ENCODE measurements at regions not wholly inside any gene's neighbourhood (a gene's known extent, or its start where the extent isn't known, plus 50 kb on each side); places are given as distances from the start of the nearest gene placed in this dataset.

DNA sequence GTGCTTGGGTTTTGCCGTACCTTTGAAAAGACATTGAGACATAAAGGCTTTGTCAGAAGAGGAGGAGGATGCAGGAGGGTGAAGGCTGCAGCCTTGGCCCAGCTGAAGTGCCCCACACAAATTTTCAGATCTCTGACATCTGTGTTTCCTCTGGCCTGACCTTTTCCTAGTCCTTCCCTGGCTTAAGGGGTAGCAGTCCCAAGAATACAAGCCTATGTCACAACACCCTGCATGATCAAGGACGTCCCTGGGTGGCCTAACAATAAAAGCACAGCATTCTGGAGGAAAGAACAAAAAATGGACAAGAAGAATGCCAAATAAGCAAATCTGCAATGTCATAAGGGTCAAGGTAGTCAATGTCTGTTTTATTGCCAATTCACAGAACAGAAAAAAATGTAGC, 80.8 kb upstream of the FAM9C start:
- TF ChIP-seq SP1 (IDR thresholded peaks at IDR 0.05) (no peak), FOXA1 (IDR thresholded peaks at IDR 0.05) (no peak), L3MBTL2 (conservative IDR thresholded peaks at IDR 0.05) (no peak), ZNF384 (IDR thresholded peaks at IDR 0.05) (no peak), FOXM1 (IDR thresholded peaks at IDR 0.05; ENCODE audit: borderline replicate concordance) (no peak), SUZ12 (IDR thresholded peaks at IDR 0.05) (no peak), LEF1 (IDR thresholded peaks at IDR 0.05; ENCODE audit: borderline replicate concordance) (no peak), NFRKB (IDR thresholded peaks at IDR 0.05) (no peak), BHLHE40 (IDR thresholded peaks at IDR 0.05; ENCODE audit: borderline replicate concordance) (no peak), HDGF (IDR thresholded peaks at IDR 0.05; ENCODE audit: borderline replicate concordance) (no peak), ELF4 (IDR thresholded peaks at IDR 0.05) (no peak), ARNT (IDR thresholded peaks at IDR 0.05) (no peak), CTBP1 (IDR thresholded peaks at IDR 0.05; ENCODE audit: borderline replicate concordance) (no peak), TARDBP (IDR thresholded peaks at IDR 0.05) (no peak), FOXK2 (IDR thresholded peaks at IDR 0.05) (no peak)
- TF ChIP-seq, protein P1, sequence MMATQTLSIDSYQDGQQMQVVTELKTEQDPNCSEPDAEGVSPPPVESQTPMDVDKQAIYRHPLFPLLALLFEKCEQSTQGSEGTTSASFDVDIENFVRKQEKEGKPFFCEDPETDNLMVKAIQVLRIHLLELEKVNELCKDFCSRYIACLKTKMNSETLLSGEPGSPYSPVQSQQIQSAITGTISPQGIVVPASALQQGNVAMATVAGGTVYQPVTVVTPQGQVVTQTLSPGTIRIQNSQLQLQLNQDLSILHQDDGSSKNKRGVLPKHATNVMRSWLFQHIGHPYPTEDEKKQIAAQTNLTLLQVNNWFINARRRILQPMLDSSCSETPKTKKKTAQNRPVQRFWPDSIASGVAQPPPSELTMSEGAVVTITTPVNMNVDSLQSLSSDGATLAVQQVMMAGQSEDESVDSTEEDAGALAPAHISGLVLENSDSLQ (IDR thresholded peaks at IDR 0.05): no peak
- DNase-seq (ENCODE audit: extremely low spot score): no peak
- ChIA-PET CTCF (no interaction called here), POLR2A (no interaction called here)

DNA sequence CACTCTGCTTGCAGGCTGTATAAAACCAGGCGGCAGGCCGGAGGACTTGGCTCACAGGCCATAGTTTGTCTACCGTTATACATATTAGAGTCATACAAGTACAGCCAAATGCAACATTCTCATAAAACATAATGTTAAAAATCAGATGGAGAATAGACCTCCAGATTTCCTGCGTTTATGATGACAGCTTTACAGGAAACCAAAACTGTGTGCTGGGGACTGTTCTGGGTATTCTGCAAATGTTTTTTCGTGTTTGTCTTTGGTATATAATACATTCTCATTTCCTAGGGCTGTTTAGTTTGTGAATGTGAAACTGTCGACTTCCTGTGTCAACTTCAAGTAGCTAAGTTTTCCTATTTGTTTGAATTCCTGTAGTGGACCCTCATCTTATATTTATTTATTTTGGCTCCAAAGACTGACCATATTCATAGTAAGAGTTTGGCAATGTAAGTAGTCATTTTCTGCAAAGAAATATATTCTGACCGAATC, 79.5 kb upstream of the FAM9C start:
- DNase-seq (ENCODE audit: extremely low spot score): no peak
- POLR2A ChIA-PET: no interaction called here
- CTCF ChIA-PET: no interaction called here
- TF ChIP-seq CTBP1 (IDR thresholded peaks at IDR 0.05; ENCODE audit: borderline replicate concordance) (no peak), FOXA1 (IDR thresholded peaks at IDR 0.05) (no peak), FOXM1 (IDR thresholded peaks at IDR 0.05; ENCODE audit: borderline replicate concordance) (no peak), SUZ12 (IDR thresholded peaks at IDR 0.05) (no peak), HDGF (IDR thresholded peaks at IDR 0.05; ENCODE audit: borderline replicate concordance) (no peak), L3MBTL2 (conservative IDR thresholded peaks at IDR 0.05) (no peak), FOXK2 (IDR thresholded peaks at IDR 0.05) (no peak), SP1 (IDR thresholded peaks at IDR 0.05) (no peak), TARDBP (IDR thresholded peaks at IDR 0.05) (no peak), NFRKB (IDR thresholded peaks at IDR 0.05) (no peak)

DNA sequence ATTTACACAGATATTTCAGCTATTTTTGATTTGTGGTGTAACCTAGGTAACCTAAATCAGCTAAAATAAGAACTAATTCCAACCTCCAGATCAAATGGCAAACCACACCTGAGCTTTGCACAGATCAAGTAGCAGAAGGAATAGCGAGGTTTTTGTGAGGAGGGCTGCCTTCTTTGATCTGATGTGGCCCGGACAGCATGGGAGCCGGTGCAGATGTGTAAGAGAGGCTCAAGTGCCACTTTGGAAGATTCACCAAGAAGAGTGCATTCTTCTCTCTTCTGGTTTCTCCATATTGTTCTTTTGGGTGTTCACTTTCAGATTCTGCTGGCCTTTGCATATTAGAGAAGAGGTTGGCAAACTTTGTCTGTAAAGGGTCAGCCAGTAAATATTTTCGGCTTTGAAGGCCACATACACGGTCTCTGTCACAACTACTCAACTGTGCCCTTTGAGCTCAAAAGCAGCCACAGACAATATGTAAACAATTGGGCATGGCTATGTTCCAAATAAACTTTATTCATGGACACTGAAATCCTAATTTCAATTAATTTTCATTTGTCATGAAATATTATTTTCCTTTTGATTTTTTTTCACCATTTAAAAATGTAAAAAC, 78.9 kb upstream of the FAM9C start:
- no peak for DNase-seq (ENCODE audit: extremely low spot score)
- CTCF ChIA-PET: no interaction called here
- POLR2A ChIA-PET: no interaction called here
- no peak for TF ChIP-seq SP1 (IDR thresholded peaks at IDR 0.05)
- TF ChIP-seq SUZ12 (IDR thresholded peaks at IDR 0.05): no peak

DNA sequence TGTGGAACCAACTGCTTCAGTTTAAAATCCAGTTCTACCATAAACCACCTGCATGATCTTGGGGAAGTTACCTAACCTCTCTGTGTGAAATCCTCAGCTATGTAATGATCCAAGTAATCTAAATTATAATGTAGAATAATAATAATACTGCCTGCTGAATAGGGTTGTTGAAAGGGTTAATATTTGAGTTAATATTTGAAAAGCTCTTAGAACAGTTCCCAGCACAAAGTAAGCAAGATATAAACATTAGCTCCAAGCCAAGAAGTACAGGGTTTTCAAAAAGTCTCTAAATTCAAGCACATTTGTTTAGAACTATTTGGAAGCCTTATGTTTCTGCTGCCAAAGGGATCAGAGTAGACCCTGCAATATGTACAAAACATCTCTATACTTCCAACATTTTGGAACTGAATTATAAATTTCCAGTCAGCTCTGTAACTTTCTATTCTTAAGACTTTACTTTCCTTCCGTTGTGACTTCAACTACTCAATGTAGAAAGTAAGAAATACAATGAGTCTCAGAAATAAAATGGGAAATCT, 76.7 kb upstream of the FAM9C start:
- CTCF ChIA-PET: no interaction called here

DNA sequence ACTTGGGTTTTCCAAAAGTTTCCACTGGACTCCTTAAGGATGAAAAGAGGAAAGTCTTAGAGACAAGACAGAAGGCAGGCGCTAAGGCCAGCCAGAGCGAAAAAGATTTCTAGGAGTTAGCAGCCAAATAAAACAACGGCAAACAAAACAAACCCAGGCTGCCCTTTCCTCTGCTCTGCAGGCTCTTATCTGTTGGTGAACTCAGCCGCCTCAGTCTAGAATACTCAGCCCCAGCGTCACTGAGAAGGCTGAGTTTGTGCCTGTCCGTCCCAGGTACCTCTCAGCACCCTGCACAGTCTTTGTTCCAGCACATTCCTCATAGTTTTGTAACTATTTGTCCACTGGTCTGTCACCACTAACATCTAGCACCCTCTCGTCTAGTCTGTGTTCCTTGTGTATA, 75.6 kb upstream of the FAM9C start:
- ChIA-PET POLR2A (no interaction called here), CTCF (interaction anchor here (0.6 to 1.5 kb wide), 3 partner anchors 15 to 354 kb away, joined by 3 to 5 read pairs (median 3); no protein-coding TSS in a partner anchor)
- no peak for TF ChIP-seq ARNT (IDR thresholded peaks at IDR 0.05)
- no peak for DNase-seq (ENCODE audit: extremely low spot score)

More for the DNA sequence above, 76.7 kb upstream of the FAM9C start:
- POLR2A ChIA-PET: no interaction called here
- TF ChIP-seq BHLHE40 (IDR thresholded peaks at IDR 0.05; ENCODE audit: borderline replicate concordance): no peak
- TF ChIP-seq ZNF384 (IDR thresholded peaks at IDR 0.05): no peak
- no peak for DNase-seq (ENCODE audit: extremely low spot score)

DNA sequence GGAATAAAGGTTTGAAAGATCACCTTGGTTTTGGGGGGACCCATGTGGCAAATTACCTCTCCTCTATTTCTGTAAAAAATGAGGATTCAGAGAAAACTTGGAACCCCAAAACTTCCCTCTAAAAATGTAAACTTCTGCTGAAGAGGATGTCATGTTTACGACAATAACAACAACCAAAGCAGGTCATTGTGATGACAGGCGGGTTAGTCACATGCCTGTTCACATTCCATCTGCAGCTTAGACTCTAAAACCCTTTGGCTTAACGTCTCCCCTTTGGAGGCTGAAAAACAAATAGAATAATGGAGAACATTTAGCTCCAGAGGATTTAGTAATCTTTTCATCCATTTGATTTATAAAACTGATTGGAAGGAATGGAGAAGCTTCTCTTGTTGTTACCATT, 75.0 kb upstream of the FAM9C start:
- CTCF ChIA-PET: interaction anchor here (1.5 kb wide), 1 partner anchor 173 kb away, joined by 3 read pairs; no protein-coding TSS in a partner anchor
- TF ChIP-seq ARNT (IDR thresholded peaks at IDR 0.05) (no peak), SP1 (IDR thresholded peaks at IDR 0.05) (no peak), NFRKB (IDR thresholded peaks at IDR 0.05) (no peak), HDGF (IDR thresholded peaks at IDR 0.05; ENCODE audit: borderline replicate concordance) (no peak), LEF1 (IDR thresholded peaks at IDR 0.05; ENCODE audit: borderline replicate concordance) (no peak), BHLHE40 (IDR thresholded peaks at IDR 0.05; ENCODE audit: borderline replicate concordance) (no peak), FOXA1 (IDR thresholded peaks at IDR 0.05) (no peak), SUZ12 (IDR thresholded peaks at IDR 0.05) (no peak), FOXK2 (IDR thresholded peaks at IDR 0.05) (no peak), ELF4 (IDR thresholded peaks at IDR 0.05) (no peak), ZNF384 (IDR thresholded peaks at IDR 0.05) (no peak), L3MBTL2 (conservative IDR thresholded peaks at IDR 0.05) (no peak), TARDBP (IDR thresholded peaks at IDR 0.05) (no peak), CTBP1 (IDR thresholded peaks at IDR 0.05; ENCODE audit: borderline replicate concordance) (no peak)
- TF ChIP-seq, protein P1 (IDR thresholded peaks at IDR 0.05): no peak
- no peak for DNase-seq (ENCODE audit: extremely low spot score)
- POLR2A ChIA-PET: no interaction called here

DNA sequence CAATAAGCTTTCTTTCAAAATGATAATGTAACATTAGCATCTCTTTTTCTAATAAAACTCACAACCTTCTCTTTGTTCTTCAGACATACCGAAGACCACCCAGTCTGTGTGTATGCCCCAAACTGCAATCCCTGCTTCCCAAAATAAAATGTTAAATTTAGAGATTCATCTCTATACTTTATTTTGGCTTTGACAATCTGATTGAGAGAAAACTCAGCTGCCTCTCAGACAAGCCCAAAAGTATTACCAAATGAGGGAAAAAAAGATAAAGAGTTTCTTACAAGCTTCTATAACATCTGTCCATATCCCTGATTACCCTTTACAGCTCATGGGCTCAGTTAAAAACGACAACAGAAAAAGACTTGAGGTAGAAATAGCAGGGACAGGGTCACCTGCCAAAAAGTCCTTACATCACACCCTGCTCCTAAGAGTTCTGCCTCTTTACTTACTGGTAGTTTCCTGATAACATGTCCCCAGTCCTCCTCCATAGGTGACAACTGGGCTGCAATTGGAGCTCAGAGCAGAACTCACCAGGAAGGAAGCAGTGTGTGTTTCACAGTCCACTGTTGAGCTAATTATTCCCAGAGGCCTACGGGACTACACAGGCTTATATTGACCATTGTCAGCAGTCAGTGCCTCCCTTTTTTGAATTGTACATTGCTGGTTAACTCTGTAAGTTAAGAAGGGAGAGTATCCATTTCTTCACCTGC, 70.9 kb upstream of the FAM9C start:
- no peak for TF ChIP-seq FOXM1 (IDR thresholded peaks at IDR 0.05; ENCODE audit: borderline replicate concordance)
- TF ChIP-seq ELF4 (IDR thresholded peaks at IDR 0.05): no peak
- TF ChIP-seq, protein P1 (IDR thresholded peaks at IDR 0.05): no peak
- ChIA-PET CTCF (interaction anchor here (1.1 kb wide), 1 partner anchor 169 kb away, joined by 4 read pairs; no protein-coding TSS in a partner anchor), POLR2A (no interaction called here)
- no peak for DNase-seq (ENCODE audit: extremely low spot score)
